ENCODE measurements at regions not wholly inside any gene's neighbourhood (a gene's known extent, or its start where the extent isn't known, plus 50 kb on each side); places are given as distances from the start of the nearest gene placed in this dataset.

DNA sequence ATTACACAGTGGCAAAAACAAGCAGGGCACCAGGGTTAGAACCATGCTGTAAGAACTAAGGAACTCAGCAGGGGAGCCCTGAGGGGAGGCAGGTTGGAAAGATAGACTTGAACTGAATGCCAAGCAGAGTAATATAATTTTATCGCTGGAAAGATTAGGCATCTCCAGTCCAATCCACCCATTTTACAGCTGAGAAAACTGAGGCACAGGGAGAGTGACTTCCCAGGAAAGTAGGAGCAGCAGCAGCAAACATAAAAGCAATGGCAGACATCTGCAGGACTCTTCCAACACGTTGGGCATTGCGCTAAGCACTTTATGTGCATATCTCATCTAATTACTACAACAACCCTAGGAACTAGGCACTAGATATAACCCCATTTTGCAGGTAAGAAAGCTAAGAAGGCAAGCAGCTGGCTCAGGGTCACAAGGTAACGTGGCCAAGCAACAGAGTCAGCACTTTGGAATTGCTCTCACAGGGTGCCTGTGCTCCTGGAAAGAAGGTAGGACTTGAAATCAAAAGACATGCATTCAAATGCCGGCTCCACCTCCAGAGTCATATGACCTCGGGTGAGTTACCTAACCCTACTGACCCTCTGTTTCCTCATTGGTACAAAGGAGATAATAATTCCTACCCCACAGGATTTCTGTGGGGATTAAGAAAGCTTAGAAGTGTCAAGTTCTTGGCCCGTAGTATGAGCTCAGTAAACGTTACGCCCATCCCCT lies 215.3 kb downstream of the BARX2 start:
- DNase-seq = no peak

DNA sequence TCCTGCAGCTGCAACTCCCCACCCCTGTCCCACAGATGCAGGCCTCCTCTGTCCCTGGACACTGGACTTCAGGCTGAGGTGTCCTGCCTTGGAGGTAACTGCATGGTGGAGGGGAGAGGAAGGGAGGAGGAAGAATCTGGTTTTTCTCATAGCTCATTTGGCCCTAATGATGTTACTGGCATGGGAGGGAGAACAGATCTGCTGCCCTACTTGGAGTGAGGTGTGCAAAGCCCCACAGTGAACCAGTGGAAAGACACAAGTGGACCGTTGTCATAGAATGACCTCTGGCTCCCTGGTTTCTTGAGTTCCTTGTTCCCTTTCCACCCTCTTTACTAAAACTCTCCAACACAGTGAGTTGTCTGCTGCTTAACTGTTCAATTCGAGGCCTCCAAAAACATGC lies 215.9 kb downstream of the BARX2 start:
- DNase-seq = no peak

GRCh38 chr11:129592191-129592590 lies 216.5 kb downstream of the BARX2 start:
- no peak for DNase-seq

DNA sequence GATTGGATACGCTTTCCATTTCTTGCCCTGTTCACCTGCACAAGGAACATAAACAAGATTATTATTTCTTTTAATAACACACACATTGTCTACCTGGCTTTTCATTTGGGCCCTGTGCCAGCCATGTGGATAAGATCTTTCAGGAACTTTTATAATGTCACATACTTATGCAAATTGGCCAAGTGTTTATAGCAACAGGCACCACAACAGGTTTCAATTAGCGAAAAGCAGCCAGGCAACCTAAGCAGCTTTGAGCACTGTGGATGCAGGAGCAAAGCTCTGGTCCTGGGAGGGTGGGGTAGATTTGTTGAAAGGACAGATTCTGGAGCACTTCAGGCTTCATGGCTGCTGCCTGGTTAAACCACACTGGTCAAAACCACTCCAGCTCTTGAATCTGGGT lies 217.4 kb downstream of the BARX2 start:
- no peak for DNase-seq

DNA sequence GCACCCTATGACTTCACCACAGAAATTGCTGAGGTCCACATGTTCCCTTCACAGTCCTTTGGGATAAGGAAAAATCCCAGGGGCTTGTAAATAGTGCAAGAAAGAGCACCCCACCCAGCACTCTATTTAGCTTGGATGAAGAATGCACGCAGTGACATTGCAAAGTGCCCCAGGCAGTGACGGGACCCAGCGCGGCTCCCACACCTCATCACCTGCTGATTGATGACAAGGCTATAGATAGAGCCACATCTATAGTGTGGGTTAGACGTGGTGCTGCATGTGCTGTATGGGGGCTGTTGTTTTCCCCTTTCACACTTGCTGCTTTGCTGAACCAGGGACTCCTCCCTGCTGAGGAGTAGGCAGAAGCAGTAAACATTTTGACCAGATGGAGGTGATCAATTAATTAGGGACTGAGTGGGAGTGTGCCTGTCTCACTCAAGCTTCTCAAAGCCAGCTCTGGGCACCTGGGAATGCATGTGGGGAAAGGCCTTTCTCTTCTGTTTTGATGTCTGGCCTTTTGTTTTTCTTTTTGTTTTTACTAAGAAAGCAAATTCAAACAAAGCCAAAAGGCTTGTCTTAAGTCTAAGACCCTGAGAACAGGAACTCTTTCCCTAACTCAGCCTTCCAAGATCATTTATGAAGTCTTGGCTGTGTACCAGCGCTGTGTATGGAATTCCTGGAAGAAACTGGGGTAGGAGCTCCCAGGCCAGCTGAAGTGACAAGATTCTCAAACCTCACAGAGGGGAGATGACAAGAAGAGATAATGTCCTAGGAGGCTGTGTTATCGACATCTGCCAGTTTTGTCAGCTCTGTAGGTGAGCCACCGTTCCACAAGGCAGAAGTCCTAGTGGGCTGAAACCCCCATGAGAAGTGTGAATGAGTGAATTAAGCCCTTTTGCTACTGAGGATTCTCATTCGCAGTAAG lies 219.7 kb downstream of the BARX2 start:
- DNase-seq = no peak

GRCh38 chr11:129596351-129596750 lies 219.3 kb upstream of the TMEM45B start:
- no peak for DNase-seq

- DNase-seq = no peak
Observed at GRCh38 chr11:129598378-129598777, 217.3 kb upstream of the TMEM45B start.

DNA sequence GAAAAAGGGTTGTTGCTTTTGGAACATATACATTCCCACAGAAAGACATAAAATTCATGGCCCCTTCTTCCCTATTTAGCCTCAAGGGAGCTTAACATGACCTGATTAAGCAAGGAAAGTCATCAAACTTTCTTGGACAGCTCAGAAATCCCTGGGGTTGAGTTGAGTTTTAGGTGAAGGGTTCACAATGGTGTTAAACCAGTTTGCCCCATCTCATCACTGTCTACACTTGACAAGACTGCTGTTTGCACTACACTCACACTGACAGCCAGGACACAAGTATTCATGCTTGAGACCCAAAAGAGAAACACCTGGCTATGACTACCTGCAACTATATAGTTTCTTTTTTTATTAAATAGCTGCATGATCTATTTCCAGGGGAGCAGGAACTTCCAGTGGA lies 209.8 kb upstream of the TMEM45B start:
- DNase-seq = peak; percentile 13

- DNase-seq = no peak
Observed at GRCh38 chr11:129608711-129609110, 206.9 kb upstream of the TMEM45B start.

GRCh38 chr11:129610125-129610524 lies 205.5 kb upstream of the TMEM45B start:
- no peak for DNase-seq

- DNase-seq = no peak
Observed at GRCh38 chr11:129610545-129610944, 205.1 kb upstream of the TMEM45B start.

- no peak for DNase-seq
Observed at GRCh38 chr11:129611661-129612446, 203.8 kb upstream of the TMEM45B start.

DNA sequence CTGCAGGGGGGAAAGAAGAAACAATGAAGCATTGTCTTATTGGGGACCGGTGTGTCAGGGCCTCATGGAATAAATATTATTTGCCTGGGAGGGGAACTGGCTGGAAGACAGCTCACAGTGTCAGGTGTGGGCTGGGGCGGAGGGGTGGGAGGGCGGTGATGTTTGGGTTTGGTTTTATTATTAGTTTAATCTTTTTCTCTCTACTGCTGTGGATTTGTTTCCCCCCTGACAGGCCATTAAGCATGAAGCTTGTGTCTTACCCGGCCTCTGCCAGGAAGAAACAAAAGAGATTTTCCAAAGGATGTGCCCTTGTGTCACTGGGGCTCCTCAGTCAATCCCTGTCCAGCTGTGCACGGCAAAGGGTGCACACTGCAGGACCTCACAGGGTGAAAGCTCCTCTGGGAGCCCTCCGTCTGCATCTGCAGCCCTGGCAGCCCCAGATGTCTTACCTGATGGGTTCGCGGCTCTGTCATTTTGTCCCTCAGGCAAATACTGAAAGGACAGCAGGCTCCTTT lies 203.1 kb upstream of the TMEM45B start:
- no peak for DNase-seq

DNA sequence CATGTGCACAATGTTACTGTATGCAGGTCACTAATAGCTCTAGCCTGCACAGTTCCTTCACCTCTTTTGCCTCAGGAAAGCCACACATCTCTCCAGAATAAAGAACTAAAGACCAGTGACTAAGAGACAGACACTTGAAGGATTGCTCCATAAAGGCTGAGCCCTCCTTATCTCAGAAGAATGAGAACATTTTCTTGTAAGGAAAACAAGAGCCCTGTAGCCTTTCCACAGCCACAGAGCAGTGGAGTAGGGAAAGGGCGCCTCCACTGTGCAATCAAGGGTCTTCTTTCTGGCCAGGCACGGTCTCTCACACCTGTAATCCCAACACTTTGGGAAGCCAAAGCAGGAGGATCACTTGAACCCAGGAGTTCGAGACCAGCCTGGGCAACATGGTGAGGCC lies 202.6 kb upstream of the TMEM45B start:
- no peak for DNase-seq

DNA sequence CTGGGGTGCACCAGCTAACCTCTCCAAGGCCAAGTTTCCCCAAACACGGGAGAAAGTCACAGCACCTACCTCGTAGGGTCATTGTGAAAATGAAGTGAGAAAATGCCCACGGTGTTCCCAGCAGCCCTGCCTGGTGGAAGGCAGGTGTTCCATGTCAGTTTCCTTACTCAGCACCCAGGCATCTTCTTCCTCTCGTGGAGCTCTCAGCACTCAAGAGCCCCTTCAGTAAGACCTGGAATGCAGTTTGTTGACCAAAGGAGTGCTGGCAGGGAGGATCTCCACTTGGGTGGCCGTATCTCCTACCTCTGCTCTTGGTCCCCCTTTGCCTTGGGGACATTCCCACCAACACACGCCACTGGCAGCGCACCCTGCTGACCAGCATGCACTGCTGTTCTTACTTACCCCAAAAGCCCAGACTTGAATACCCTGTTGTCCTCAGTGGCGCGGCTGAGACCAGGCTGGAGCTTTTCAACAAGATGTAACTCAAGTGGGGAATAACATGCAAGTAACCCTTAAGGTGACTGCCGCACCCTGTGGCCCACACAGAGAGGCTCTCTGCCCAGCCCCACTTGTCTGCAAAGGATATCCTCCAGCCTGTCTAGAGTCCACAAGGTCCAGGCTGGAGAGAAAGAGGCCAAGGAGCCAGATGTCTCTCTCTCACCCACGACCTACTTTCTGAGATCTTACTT lies 201.2 kb upstream of the TMEM45B start:
- DNase-seq = no peak

DNA sequence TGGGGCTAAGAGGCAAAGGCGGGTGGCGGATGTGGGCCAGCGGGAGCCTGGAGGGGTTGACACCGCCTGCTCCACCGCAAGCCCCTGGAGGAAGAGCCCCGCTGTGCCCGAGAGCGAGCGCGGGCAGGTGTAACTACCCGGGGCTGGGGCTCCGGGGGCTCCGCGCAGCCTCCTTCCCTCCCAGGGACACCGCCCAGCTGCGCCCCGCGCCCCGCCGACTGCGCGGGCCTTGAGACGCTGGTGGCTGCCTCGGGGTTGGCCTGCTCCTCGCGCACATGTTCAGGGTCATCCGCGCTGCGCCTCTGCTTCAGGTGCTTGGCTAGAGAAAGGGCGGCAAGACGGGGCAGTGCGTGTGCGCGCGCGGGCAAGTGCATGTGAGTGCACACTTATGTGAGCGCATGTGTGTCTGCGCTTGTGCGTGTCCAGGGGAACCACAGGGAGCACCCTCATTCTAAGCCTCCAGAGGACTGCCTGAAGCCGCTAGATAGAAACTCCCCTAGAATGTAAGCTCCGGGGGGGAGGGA lies 197.5 kb upstream of the TMEM45B start:
- DNase-seq = no peak

DNA sequence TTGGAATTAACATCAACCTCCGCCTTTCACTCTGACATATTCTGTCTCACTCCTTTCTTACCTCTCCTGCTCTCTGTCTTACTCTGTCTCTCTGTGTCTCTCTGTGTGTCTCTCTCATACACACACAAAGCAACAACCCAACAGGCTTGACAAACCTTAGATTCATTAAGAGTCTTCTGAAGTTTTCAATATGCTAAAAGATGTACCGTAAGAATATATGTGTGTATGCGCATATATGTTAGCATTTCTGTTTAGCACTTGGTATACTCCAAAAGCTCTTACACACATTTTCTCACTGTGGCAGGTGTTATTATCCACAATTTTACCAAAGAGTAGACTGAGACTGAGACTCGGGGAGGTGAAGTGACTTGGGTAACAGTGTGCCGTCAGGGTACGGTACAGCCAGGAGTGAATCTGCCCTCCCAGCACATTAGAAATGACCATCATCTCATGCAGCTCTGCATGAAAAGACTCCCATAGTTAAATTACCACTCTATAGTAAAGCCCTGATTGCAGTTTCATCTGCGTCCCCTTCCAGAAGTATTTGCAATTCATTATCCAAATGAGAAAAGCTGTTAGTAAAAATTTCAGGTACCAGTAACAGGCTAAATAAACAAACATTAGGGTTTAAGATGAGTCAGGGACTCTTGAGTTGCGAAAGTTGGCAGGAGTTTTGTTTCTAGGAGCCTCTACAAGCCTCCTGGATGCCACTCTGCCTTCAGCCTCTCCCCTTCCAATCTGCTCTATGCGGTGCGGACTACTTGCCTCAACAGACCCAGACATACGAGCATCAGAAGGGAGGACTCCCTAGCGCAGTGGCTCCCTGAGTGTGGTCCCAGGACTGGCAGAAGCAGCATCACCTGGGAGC lies 195.2 kb upstream of the TMEM45B start:
- peak; percentile 74 for DNase-seq

DNA sequence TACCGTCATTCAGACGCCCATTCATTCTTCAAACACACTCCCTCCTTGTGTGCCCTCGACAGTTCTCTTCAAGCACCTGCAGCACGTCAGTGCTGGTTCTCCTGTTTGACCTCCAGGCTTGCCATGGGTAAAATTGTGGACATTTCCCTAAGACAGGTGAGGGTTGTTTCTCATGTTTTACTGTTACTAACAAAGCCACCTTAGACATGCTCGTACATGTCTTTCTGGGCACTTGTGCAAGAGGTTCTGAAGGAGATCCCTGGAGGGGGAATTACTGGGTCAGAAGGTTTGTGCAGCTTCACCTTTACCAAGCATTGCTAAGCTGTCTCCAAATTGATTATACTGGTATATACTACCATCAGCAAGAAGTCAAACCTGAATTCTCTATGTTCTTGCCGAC lies 189.7 kb upstream of the TMEM45B start:
- DNase-seq = peak; percentile 64

DNA sequence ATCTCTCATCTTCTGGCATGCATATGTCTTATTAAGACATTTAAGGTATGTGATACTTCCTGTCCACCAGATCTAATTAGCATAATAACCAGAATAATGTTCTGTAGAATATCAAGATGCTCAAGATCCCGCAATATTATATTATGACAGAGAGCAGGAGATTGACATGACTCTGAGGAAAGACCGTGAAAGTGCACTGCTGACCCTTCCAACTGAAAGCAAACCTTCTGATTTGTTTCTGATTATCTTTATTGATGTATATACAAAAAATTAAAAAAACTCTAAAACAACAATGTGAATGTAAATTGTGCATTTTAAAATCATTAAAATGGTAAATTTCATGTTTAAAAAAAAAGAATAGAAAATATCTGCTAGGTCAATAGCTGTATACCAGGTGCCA lies 184.4 kb upstream of the TMEM45B start:
- DNase-seq = no peak

DNA sequence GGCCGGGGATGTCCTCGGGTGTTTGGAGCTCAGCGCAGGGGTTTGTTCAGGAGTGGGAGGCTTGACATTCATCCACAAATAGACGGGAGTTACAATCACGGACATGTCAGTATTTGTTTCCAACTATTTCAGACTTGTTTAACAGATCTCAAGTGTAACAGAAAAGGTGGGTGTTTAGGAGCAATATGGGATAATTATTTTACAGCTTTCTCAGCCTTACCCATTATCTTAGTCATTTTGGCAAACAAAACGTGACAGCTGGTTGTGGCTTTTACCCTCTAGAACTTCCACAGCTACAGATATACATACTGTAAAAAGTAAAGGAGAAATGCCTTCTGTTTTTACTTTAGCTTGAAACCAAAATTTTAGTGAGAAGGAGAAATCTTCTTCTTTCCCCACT lies 178.7 kb upstream of the TMEM45B start:
- no peak for DNase-seq

DNA sequence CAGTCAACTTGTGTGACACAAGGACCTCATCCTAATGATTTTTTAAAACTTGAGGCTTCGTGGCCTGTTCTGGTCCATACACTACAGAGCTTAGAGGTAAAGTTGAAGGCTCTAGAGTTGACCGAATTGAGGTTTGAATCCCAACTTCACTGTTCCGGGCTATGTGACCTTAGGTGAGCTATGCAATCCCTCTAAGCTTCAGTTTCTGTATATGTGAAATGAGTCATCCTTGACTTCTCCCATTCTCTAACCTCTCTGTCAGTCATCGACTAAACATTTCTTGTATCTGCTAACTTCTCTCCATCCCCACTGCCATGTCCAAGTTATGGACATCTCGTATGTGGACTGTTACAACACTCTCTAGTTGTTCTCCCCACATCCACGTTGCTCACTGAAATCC lies 178.2 kb upstream of the TMEM45B start:
- no peak for DNase-seq
